ENCODE measurements at regions not wholly inside any gene's neighbourhood (a gene's known extent, or its start where the extent isn't known, plus 50 kb on each side); places are given as distances from the start of the nearest gene placed in this dataset.

GRCh38 chr21:41018431-41018830 is 149.5 kb upstream of the BACE2 start:
- ATAC-seq (ENCODE audit: low read depth) (no peak), DNase-seq (no peak)
- intact Hi-C loops (cut with micrococcal nuclease) (no loop called here), in situ Hi-C loops (cut with MboI; ENCODE audit: low sequenced_read_pairs) (no loop called here), dilution Hi-C loops (cut with HindIII; ENCODE audit: low sequenced_read_pairs, unreplicated experiment) (no loop called here)
- Histone ChIP-seq H3K18ac (ENCODE audit: low read depth, low read length) (no peak overlapping the region), H2BK20ac (ENCODE audit: low read depth, low read length) (no peak overlapping the region), H2AK9ac (replicated peaks; ENCODE audit: low read depth, low read length, poor library complexity) (no peak overlapping the region), H2BK5ac (ENCODE audit: low read depth, low read length, poor library complexity, severe bottlenecking) (no peak overlapping the region), H3K56ac (ENCODE audit: extremely low read depth, insufficient read depth, low read length) (no peak overlapping the region), H3K9ac (ENCODE audit: low read depth, low read length) (no peak overlapping the region), H2BK15ac (ENCODE audit: low read depth, low read length) (no peak overlapping the region), H4K8ac (ENCODE audit: low read depth in 2 of 2, low read length in 2 of 2) (no peak overlapping the region), H3K27me3 (ENCODE audit: control insufficient read depth, insufficient read depth, low read length) (no peaks in the 10 kb centered on the region), H4K5ac (ENCODE audit: low read depth, low read length) (no peak overlapping the region), H4K20me1 (ENCODE audit: insufficient read depth, low read length) (no peaks in the 10 kb centered on the region), H3K27ac (ENCODE audit: insufficient read depth, low read length) (no peak overlapping the region), H3K4me1 (ENCODE audit: control insufficient read depth, insufficient read depth, low read length) (no peaks in the 10 kb centered on the region), H3K4me2 (ENCODE audit: low read depth, low read length) (no peak overlapping the region), H3K4me3 (ENCODE audit: insufficient read depth, low read depth, low read length) (no peak overlapping the region), H3K23ac (ENCODE audit: low read depth, low read length) (no peak overlapping the region), H3K4ac (ENCODE audit: low read depth, low read length) (no peak overlapping the region), H3K14ac (replicated peaks; ENCODE audit: low read depth, low read length) (no peak overlapping the region), H2BK120ac (ENCODE audit: low read depth, low read length) (no peak overlapping the region), H3K9me1 (ENCODE audit: insufficient read depth, low read length) (no peaks in the 10 kb centered on the region), H4K91ac (ENCODE audit: insufficient read depth, low read depth, low read length) (no peak overlapping the region), H2AFZ (replicated peaks; ENCODE audit: low read length, poor library complexity) (no peak overlapping the region), H2AK5ac (ENCODE audit: low read depth, low read length) (no peak overlapping the region), H3K36me3 (ENCODE audit: control insufficient read depth, insufficient read depth, low read length) (no peaks in the 10 kb centered on the region), H3K9me3 (ENCODE audit: control insufficient read depth, insufficient read depth, low read length) (peaks cover 6% of the 10 kb centered on the region), H3K79me1 (ENCODE audit: low read depth in 1 of 2, low read length in 2 of 2) (no peaks in the 10 kb centered on the region)
- TF ChIP-seq RCOR1 (IDR thresholded peaks at IDR 0.05; ENCODE audit: insufficient replicate concordance, low read length) = no peak
- TF ChIP-seq MAZ (IDR thresholded peaks at IDR 0.05; ENCODE audit: borderline replicate concordance, low read depth, low read length) = no peak
- no peak for TF ChIP-seq BHLHE40 (IDR thresholded peaks at IDR 0.05; ENCODE audit: low read depth, low read length)
- TF ChIP-seq MAFK (IDR thresholded peaks at IDR 0.05; ENCODE audit: low read depth, low read length) = no peak
- no peak for TF ChIP-seq CEBPB (IDR thresholded peaks at IDR 0.05; ENCODE audit: low read depth, low read length)
- TF ChIP-seq SMC3 (IDR thresholded peaks at IDR 0.05; ENCODE audit: low read depth, low read length) = no peak
- TF ChIP-seq, protein P1, sequence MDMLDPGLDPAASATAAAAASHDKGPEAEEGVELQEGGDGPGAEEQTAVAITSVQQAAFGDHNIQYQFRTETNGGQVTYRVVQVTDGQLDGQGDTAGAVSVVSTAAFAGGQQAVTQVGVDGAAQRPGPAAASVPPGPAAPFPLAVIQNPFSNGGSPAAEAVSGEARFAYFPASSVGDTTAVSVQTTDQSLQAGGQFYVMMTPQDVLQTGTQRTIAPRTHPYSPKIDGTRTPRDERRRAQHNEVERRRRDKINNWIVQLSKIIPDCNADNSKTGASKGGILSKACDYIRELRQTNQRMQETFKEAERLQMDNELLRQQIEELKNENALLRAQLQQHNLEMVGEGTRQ (IDR thresholded peaks at IDR 0.05; ENCODE audit: low read depth, low read length) = no peak
- no peak for TF ChIP-seq MXI1 (IDR thresholded peaks at IDR 0.05; ENCODE audit: borderline replicate concordance, low read depth, low read length)
- no peak for TF ChIP-seq FOS (IDR thresholded peaks at IDR 0.05; ENCODE audit: low read depth, low read length)
- TF ChIP-seq ELK1 (IDR thresholded peaks at IDR 0.05; ENCODE audit: borderline replicate concordance, low read depth, low read length) = no peak
- TF ChIP-seq RAD21 (IDR thresholded peaks at IDR 0.05; ENCODE audit: low read length) = no peak
- no peak for TF ChIP-seq RFX5 (IDR thresholded peaks at IDR 0.05; ENCODE audit: low read depth, low read length)
- TF ChIP-seq, protein P2, sequence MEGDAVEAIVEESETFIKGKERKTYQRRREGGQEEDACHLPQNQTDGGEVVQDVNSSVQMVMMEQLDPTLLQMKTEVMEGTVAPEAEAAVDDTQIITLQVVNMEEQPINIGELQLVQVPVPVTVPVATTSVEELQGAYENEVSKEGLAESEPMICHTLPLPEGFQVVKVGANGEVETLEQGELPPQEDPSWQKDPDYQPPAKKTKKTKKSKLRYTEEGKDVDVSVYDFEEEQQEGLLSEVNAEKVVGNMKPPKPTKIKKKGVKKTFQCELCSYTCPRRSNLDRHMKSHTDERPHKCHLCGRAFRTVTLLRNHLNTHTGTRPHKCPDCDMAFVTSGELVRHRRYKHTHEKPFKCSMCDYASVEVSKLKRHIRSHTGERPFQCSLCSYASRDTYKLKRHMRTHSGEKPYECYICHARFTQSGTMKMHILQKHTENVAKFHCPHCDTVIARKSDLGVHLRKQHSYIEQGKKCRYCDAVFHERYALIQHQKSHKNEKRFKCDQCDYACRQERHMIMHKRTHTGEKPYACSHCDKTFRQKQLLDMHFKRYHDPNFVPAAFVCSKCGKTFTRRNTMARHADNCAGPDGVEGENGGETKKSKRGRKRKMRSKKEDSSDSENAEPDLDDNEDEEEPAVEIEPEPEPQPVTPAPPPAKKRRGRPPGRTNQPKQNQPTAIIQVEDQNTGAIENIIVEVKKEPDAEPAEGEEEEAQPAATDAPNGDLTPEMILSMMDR (conservative IDR thresholded peaks at IDR 0.05; ENCODE audit: low read depth, low read length) = no peak
- TF ChIP-seq POLR2A (IDR thresholded peaks at IDR 0.05; ENCODE audit: low read depth, low read length) = no peak
- BruUV-seq (replicated peaks) = no TSS peak
- WGBS, 2 experiments (ENCODE audit: extremely low coverage in 2 of 2, insufficient read length in 1 of 2) = no CpG with 5 or more reads among the region's 2 CpGs
- ChIA-PET CTCF (no interaction called here), POLR2A (ENCODE audit: unreplicated experiment) (no interaction called here)
